HepG2 (cell line): ENCODE measurements at regions not wholly inside any gene's neighbourhood (a gene's known extent, or its start where the extent isn't known, plus 50 kb on each side); places are given as distances from the start of the nearest gene placed in this dataset.

Experiments
- MBNL3 ChIP-seq: fragments of 250-450 bp; sonication (Bioruptor Pico); conservative IDR thresholded peaks from 2 replicates; pipeline ENCODE4 v1.8.0; 2022; ENCODE audit warnings: mild to moderate bottlenecking, inconsistent platforms
- PHB2 ChIP-seq: fragments of 450-650 bp; IDR thresholded peaks from 2 replicates; pipeline ENCODE4 v1.6.1; 2018; ENCODE audit not compliant: partially characterized antibody
- RERE ChIP-seq: IDR thresholded peaks from 2 replicates; pipeline ENCODE4 v1.6.1; 2016; ENCODE audit warnings: low read depth, missing genetic modification reagents, missing compliant biosample characterization
- REST ChIP-seq, 2 experiments: IDR thresholded peaks; 2 replicates each; pipeline ENCODE4 v1.6.1; 2011 to 2012; ENCODE audit warnings: low read length in 2 of 2, borderline replicate concordance in 1 of 2, low read depth in 1 of 2, mild to moderate bottlenecking in 1 of 2, moderate library complexity in 1 of 2
- SMAD9 ChIP-seq: sonication (generic); formaldehyde crosslinking; IDR thresholded peaks from 2 replicates; pipeline ENCODE4 v1.5.1; 2020; ENCODE audit warnings: mild to moderate bottlenecking, missing genetic modification reagents
- ZNF232 ChIP-seq: sonication (generic); formaldehyde crosslinking; IDR thresholded peaks from 2 replicates; pipeline ENCODE4 v1.4.0; 2020; ENCODE audit warnings: missing genetic modification reagents, borderline replicate concordance

DNA sequence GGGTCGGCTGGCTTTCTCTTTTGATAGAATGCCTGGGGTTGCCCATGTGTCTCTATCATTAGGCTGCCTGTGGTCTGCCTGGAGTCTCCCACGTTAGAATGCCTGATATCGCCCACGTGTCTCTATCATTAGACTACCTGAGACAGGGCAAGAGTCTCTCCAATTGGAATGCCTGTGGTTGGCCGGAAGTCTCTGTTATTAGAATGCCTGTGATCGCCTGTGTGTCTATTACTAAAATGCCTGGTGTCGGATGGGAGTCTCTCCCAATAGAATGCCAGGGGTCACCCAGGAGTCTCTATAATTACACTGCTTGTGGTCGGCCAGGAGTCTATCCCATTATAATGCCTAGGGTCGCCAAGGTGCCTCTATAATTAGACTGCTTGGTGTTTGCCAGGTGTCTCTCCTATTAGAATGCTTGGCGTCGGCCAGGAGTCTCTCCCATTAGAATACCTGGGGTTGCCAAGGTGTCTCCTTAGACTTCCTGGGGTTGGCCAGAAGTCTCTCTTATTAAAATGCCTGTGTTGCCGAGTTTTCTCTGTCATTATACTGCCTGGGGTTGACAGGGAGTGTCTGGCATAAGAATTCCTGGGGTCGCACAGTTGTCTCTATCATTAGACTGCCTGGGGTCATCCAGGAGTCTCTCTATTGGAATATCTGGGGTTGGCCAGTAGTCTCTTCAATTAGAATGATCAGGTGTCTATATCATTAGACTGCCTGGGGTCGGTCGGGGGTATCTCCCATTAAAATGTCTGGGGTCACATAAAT lies 2272.8 kb downstream of the TP53TG3F start (continued):
- TF ChIP-seq REST (IDR thresholded peaks at IDR 0.05; ENCODE audit: borderline replicate concordance in 1 of 2, low read depth in 1 of 2, low read length in 2 of 2) (no peak), PHB2 (no peak), SMAD9 (CRISPR knock-in tag) (no peak), MBNL3 (CRISPR knock-in tag) (no peak), ZNF232 (no peak), RERE (no peak)
